Activated CD4-positive, alpha-beta T cell treated with anti-CD3 and anti-CD28 coated beads, Interleukin-2, amount 50 U/mL, for 24 hours (primary cell): ENCODE measurements at regions not wholly inside any gene's neighbourhood (a gene's known extent, or its start where the extent isn't known, plus 50 kb on each side); places are given as distances from the start of the nearest gene placed in this dataset.

ENCODE experiments used
- DNase-seq, 2 donors: peaks; one replicate each; pipeline ENCODE4 v3.0.0-alpha.2; 2020; ENCODE audit warnings: low read depth in 1 of 2, low spot score in 1 of 2

DNA sequence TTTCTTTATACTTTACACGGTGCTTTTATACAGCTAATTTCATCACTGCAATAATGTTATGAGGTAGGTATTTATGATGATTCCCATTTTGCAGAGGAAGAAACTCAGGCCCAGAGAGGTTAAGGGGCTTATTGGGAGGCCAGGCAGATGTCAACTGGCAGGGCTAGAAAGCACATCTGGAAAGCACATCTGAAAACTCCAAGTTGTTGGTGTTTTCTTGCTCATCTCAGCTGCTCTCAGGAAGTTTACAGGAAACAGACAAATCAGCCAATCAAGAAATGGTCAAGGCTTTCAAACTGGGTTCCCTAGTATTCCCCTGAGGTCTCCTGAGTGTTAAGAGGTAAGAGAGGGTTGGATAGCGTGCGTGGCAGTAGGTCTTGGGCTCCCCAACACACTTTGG is 124.1 kb upstream of the MED13L start:
- no peak for DNase-seq

DNA sequence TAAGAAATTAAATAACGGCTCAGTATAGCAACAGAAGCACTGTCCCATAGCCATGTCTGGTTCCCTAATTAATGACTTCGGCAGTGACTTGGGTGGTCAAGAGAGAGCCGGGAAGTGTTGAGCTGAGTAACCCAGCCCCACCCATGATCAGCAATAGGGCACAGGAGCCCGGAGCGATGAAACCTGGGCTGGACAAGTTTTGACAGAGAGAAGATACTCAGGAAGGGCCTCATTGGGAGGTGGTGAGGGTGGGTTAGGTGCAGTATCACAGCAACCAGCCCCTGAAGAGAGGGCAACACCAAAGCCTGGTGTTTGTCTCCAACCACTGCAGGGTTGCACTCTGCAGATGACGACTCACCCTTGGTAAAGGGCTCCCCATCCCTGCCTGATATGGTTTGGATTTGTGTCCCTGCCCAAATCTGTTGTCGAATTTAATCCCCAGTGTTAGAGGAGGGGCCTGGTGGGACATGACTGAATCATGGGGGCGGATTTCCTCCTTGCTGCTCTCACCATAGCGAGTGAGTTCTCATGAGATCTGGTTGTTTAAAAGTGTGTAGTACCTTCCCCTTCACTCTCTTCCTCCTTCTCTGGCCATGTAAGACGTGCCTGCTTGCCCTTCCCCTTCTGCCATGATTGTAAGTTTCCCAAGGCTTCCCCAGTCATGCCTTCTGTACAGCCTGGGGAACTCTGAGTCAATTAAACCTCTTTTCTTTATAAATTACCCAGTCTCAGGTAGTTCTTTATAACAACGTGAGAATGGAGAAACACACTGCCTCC is 124.9 kb upstream of the MED13L start:
- DNase-seq = no peak

DNA sequence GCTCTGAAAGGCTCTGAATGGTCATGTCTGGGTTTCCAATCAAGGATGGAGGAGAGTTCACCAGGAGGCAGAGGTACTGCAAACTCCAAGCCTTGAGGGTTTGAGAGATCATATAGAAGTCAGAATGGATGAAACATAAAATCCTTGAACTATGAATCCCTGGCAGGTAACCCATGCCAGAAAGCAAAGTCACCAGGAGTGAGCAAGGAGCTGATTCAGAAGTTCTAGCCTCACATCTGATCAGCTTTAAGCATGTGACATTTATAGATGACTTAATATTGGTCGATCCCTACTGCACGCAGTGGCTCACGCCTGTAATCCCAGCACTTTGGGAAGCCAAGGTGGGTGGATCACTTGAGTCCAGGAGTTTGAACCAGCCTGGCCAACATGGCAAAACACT is 126.1 kb upstream of the MED13L start:
- DNase-seq = no peak

DNA sequence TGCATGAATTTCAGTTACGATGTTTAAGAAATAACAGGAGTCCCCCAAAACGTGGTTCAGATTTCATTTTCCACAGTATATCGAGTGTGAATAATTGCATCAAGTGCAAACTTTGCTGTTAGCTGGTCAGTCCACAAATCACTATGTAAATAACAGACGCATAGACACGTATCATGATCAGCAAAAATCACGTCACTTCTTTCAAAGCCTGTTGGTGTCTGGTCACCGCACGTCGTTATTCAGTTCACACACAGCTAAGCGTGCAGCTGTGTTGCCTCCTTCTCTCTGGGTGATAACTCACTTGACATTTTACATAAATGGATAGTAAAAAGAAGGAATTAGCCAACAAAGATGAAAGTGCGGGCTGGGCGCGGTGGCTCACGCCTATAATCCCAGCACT is 126.8 kb upstream of the MED13L start:
- DNase-seq = no peak

DNA sequence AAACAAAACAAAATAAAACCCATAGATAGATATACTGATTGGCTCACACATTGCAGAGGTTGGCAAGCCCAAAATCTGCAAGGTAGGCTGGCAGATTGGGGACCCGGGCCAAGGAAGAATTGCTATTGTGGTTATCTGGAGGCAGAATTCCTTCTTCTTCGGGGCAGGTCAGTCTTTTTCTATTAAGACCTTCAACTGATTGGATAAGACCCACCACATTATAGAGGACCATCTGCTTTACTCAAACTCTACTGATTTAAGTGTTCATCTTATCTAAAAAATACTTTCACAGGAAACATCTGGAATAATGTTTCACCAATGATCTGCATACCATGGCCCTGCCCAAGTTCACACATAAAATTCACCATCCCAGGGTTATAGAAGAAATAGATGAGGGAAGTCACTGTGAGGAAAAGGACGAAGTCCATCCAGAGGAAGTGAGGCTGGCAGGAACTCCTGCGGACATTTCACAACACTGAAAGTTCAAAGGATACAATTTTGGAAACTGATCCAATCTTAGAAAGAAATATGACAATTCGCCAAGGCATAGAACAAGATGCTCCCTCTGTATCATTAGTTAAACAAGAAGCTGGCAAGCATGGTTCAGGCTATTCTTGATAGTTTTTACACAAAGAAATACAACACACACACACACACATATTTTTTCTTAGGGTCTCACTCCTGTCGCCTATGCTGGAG is 127.6 kb upstream of the MED13L start:
- no peak for DNase-seq

DNA sequence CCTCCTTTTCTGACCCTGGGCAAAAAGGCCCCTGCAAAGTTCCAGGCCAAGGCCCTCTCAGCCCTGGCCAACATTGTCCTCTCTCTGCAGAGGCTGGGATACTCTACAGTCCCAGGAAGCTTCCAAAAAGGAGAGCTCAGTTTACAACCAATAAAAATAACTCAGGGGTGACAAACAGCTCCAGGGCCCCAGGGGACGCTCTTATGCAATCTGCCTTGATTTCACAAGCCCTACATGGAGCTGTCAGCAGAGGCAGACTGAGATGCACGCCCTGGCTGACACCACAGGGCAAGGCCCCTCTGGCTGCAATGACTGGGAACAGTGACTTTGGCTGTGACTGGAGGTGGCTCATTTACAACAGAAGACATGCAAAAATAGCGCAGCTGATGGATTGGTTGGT is 129.0 kb upstream of the MED13L start:
- no peak for DNase-seq

DNA sequence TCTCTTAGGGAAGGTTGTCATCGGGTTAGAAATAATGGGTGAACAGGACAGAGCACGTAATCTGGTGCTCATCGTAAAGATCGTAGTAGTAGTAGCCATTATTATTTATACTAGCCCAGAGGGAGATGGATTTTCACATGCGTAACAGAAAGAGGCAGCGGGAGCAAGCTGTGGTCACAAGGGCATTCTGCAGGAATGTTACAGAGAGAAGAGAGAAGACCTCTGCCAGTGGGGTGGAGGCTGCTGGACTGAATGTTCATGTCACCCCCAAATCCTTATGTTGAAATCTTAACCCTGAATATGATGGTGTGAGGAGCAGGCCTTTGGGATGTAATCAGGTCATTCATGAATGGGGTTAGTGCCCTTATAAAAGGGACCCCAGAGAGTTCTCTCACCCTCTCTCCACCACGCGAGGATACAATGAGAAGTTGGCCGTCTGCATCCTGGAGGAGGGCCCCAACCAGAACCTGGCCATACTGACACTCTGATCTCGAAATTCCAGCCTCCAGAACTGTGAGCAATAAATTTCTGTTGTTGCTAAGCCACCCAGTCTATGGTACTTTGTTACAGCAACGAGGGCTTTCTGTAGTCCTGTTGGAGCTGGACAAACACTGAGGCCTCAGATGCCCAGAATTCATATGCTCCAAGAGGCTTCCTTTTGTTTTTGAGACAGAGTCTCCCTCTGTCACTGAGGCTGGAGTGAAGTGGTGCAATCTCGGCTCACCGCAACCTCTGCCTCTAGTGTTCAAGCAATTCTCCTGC is 131.2 kb upstream of the MED13L start:
- DNase-seq = no peak

DNA sequence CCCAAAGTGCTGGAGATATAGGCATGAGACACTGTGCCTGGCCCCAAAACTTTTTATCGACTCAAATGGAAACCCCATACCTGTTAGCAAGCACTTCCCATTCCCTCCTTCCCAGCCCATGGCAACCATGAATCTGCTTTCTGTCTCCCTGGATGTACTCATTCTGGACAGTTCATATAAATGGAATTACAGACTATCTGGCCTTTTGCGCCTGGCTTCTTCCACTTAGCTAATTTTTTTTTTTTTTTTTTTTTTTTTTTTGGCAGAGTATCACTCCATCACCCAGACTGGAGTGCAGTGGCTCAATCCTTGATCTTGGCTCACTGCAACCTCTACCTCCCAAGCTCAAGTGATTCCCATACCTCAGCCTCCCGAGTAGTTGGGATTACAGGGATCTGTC is 134.5 kb upstream of the MED13L start:
- no peak for DNase-seq

DNA sequence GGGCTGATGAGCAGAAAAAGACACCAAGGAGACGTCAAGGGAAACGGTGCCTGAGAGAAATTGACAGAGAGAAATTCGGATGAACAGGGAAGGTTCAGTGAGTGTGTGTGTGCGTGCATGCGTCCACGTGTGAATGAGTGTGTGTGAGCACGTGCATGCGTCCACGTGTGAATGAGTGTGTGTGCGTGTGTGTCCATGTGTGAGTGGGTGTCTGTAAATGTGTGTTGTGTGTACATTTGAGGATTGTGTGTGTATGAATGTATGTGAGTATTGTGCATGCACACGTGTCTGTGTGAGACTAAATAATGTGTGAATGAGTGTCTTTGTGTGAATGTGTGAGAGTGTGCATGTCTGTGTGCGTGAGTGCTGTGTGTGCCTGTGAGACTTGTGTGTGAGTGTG is 137.4 kb upstream of the MED13L start:
- DNase-seq = no peak

DNA sequence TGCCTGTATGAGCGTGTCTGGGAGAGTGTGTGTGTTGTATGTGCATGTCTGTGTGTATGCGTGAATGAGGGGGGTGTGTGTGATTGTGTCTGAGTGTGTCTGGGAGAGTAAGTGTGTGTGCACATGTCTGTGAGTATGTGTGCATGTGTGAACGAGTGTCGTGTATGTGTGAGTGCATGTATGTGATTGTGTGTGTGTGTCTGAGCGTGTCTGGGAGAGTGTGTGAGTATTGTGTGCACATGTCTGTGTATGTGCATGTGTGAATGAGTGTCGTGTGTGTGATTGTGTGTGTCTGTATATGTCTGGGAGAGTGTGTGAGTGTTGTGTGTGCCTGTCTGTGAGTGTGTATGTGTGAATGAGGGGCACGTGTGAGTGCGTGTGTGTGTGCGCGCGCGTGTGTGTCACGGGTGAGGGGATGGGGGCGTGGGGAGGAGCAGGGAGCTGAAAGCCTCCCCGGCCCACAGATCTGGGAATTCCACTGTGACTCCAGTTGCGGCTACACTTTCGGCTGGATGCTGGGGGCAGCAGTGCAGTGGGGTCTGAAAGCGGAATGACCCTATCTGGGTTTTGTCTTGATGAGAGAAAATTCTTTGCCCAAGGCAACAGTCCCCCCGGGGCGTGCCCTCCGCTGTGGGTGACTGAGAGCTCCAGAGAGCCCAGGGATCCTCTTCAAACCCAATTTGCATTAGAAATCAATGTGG is 138.1 kb upstream of the MED13L start:
- DNase-seq = no peak

DNA sequence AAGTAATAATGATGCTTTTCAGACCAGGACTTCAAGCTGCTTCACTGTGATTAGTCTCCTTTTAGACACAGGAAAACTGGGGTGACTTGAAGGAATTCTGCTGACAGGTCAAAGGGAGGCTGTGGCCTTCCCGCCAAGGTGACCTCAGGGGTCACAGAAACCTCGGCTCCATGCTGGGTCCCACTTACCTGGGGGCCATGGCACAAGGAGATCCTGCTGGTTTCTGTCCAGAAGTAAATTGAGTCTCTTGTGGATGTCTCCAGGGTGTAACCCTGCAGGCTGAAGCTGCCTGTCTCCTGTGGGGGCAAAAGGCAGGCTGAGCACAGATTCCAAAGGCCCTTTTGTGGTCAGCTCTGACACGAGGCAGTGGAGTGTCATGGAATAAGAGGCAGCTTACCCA is 138.7 kb upstream of the MED13L start:
- DNase-seq = no peak

DNA sequence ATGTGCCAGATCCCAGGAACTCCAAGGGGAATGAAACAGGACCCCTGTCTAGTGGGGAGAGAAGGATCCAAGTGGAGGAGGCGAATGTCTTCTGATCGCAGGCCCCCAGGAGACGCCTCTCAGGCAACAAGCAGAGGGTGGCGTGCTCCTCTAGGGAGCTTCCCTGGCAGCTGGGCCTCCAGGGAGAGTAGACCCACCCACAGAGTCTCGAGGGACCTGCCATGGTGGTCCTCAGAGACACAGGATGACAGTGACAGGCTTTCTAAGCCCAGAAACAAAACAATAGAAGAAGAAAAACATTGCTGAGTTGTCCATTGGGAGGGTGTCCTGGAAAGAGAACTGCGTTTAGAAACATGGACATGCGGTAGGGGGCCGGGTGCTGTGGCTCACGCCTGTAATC is 140.6 kb upstream of the MAP1LC3B2 start:
- no peak for DNase-seq

DNA sequence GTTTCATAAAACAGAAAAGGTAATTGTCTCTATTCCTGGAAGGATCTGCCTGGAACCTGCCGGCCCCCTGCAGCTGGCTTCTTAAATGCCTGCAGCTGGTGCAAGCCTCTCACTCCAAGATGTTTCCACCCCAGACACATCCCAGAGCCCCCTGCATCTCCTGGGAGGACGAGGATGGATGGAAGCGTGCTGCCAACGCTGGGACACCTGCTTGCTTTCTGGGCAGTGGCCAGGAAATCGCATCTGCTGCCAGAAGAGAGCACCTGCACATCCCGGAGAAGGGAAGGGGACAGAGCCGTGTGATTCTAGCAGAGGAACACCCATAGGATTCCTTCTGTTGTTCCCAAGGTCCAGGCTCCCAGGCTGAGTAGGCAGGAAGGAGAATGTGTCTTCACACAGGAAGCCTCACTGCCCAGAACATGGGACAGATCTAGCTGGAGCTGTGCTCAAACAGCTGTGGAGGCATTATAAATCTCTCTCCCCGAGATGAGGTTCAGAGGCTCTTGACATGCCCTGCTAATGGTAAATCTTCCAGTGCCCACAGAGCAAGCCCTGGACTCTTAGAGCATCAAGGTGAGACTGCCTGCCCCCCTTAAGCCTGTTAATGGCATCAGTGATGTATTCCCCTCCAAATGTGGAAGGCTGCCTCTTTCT is 138.8 kb upstream of the MAP1LC3B2 start:
- DNase-seq = no peak

DNA sequence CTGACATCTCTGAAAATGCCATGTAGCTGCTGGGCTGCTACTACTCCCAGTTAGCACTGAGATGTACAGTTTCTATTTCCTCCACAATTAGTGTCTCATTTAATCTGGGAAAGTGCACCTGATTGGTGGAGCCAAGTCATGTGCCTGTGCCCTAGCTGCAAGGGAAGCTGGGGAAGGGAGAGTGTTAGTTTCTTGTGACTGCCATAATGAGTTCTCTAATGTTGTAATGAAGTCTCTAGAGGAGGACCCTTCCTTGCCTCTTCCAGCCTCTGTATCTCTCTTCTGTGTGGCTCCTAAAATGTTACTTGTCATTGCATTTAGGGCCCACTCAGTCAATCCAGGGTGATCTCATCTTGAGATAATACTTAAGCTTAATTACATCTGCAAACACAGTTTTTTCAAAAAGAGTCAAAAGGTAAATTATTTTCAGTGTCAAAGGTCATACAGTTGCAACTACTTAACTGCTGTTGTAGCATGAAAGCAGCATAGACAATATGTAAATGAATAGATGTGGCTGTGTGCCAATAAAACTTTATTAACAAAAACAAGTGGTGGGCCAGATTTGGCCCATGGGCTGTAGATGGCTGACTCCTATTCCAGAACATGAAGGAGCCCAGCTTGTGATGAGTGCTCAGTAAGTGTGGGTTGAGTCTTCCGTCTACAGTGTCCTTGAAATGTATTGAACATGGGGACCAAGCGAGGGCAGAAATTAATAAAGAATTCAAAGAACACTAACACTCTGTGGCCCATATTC is 137.2 kb upstream of the MAP1LC3B2 start:
- DNase-seq = no peak

DNA sequence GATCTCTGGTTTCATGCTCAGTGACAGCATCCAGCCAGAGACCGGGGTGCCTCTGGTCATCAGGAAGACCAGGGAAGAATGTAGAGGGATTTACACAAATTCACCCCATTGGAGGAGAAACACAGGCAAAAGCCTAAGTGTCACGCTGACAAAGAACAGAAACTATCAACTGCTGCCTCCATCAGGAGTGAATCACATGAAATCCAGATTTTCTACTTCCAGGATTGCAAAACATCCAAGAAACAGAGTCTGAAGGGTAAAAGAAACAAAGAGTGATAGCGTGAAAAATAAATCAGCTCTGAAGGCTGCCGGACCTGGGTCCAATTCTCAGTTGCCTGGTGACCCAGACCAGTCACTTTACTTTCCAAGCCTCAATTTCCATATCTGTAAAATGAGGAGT is 136.1 kb upstream of the MAP1LC3B2 start:
- DNase-seq = no peak

DNA sequence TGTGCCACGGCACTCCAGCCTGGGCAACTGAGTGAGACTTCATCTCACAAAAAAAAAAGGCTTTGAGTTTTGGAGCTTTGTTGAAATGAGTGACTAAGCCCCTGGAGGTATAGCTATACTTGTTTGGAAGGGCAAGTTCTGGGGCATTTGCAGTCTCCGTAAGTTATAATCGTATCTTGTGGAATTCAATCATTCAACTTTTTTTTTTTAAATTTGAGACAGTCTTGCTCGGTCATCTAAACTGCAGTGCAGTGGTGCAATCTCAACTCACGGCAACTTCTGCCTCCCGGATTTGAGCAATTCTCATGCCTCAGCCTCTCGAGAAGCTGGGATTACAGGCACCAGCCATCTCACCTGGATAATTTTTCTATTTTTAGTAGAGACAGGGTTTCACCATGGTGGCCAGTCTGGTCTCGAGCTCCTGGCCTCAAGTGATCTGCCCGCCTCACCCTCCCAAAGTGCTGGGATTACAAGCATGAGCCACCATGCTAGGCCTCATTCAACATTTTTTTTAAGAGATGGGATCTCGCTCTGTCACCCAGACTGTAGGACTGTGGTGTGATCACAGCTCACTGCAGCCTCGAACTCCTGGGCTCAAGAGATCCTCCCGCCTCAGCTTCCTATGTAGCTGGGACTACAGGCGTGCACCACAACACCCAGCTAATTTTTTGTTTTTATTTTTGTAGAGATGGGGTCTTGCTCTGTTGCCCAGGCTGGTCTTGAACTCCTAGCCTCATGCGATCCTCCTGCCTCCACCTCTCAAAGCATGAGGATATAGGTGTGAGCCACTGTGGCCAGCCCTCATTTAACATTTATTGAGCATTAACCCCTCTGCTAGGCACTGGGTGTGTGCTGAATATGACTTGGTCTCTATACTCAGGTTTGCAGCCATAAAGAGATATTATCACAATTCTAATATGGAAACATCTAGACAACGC is 133.7 kb upstream of the MAP1LC3B2 start:
- DNase-seq = no peak

DNA sequence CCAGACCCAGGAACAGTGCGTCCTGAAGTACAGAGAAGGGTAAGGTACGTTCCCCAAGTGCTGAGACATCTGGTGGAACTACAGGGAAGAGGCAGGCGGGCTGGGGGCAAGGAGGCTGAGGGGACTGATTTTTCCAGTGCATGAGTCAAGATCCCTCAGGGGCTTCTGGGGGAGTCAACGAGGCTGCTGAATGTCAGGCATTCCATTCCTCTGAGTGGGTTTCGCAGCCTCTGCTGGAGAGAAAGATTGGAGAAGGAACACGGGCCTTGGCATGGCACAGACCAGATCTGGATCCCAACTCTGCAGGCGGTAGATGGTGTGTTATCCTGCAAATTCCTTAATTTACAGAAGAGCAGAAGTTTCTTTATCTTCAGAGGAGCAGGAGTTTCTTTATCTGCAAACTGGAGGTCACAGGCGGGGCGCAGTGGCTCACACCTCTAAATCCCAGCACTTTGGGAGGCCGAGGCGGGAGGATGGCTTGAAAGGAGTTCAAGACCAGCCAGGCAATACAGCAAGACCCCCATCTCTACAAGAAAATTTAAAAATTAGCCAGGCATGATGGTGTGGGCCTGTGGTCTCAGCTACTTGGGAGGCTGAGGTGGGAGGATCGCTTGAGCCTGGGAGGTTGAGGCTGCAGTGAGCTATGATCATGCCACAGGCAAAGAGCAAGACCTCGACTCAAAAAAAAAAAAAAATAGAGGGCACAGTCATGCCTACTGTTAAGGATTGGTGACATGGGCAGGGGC is 132.6 kb upstream of the MAP1LC3B2 start:
- no peak for DNase-seq

DNA sequence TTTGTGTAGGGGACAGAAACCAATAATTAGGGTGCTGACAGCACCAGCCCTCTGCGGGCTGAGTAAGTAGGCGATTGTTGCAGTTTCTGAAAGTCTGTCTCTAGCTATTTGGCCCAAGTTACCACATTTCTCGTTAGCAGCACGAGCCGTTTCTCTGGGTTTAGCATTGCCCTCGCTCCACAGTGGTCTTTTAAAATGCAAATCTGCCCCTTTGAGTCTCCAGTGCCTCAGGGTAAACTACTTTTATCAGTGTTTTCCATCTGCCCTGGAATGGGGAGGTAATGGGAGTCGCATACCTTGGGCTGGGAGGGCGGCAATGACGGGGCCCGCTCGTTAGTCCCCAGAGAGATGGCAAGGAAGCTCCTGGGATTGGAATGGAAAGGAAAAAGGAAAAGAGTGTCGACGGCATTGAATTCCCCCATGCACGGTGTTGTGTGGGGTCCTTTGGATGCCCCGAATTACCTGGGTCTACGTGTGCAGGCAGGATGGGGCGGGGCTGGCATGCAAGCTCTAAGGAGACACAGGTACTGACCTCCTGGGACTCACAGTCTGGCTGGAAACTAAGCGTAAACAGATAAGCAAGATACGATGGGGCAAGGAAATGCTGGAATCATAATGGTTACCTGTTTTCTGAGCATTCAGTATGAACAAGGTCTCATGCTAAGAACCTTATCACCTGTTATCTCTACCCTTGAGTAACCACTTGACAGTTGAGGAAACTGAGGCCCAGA is 131.8 kb upstream of the MAP1LC3B2 start:
- DNase-seq = no peak
